Activated T-cell treated with anti-CD3 and anti-CD28 coated beads, Interleukin-2, amount 50 U/mL, for 24 hours (primary cell): ENCODE measurements at regions not wholly inside any gene's neighbourhood (a gene's known extent, or its start where the extent isn't known, plus 50 kb on each side); places are given as distances from the start of the nearest gene placed in this dataset.

ENCODE experiments used
- DNase-seq: peaks from one replicate; pipeline ENCODE4 v3.0.0-alpha.2; 2020
- H3K27ac Mint-ChIP-seq: 2 replicates; pipeline ENCODE4 v1.8.0; 2020; ENCODE audit warnings: mild to moderate bottlenecking, mixed read lengths
- H3K27me3 Mint-ChIP-seq: 2 replicates; pipeline ENCODE4 v1.8.0; 2020; ENCODE audit warnings: mixed read lengths
- H3K36me3 Mint-ChIP-seq: 2 replicates; pipeline ENCODE4 v1.8.0; 2020; ENCODE audit warnings: low read depth, mixed read lengths
- H3K4me1 Mint-ChIP-seq: 2 replicates; pipeline ENCODE4 v1.8.0; 2020; ENCODE audit warnings: low read depth, mixed read lengths
- H3K4me3 Mint-ChIP-seq: 2 replicates; pipeline ENCODE4 v1.8.0; 2020; ENCODE audit warnings: mild to moderate bottlenecking, moderate library complexity, mixed read lengths
- H3K9me3 Mint-ChIP-seq: 2 replicates; pipeline ENCODE4 v1.8.0; 2020; ENCODE audit warnings: mixed read lengths

DNA sequence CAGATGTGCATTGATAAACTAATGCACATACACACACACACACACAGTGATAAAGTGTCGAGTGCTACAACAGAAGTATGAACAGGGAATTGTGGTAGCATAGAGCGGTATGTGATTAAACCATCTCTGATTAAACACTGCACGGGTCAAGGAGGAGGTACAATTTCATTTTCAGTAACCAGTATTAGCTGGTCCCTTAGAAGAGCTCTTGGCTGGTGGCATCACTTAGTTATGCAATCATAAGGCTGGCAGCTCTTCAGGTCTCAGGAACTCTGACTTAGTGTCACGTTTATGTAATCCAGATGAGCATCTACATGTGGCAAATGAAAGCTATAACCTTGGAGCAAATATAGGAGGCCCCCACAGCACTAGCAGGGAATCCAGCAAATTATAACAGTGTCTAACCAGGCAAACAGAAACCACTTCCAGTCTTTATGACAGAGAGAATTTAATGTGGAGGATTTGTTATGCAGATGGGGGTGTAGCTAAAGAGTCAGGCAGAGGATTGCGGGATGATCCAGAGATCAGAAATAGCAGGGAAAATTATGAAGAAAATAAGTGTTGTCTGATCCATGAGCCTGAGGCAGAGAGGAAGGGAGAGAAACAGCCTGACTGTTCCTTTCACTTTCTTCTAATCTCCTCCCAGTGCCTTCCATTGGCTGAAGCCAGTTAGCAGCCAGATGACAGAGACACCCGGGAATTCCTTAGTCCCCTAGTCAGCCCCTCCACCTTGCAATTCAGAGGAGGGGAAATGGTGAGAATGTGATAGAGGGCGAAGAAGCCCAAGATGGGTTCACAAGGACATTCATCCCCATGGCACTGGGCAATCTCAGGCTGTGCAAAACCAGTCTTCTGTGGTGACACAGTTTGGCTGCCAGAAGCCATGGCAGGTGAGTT is 533.1 kb upstream of the TENM4 start:
- Mint-ChIP-seq H3K27ac (no peak overlapping the region), H3K4me1 (no peaks in the 10 kb centered on the region), H3K9me3 (peaks cover 5% of the 10 kb centered on the region), H3K27me3 (no peaks in the 10 kb centered on the region), H3K4me3 (no peak overlapping the region), H3K36me3 (no peaks in the 10 kb centered on the region)
- DNase-seq: no peak

DNA sequence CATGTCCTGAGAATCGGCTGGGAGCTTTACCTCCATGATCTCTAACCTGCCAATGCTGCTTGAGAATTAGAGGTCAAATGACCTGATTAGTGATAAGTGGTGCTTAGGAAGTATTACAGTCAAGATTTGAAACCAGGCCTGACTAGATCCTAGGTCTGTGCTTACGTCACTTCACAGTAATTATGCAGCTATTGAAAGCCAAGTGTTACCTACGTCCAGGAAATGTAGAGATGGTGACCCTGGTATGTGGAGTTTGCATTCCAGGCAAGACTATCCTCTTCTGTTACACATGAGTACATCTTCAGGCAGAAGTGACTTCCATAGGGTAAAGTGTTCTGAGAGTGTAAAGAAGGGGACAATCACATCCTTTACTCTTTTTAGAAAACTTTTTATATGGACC is 530.4 kb upstream of the TENM4 start:
- Mint-ChIP-seq H3K27me3 (no peaks in the 10 kb centered on the region), H3K36me3 (no peaks in the 10 kb centered on the region), H3K9me3 (peaks cover 5% of the 10 kb centered on the region), H3K4me3 (no peak overlapping the region), H3K4me1 (no peaks in the 10 kb centered on the region), H3K27ac (no peak overlapping the region)
- no peak for DNase-seq

DNA sequence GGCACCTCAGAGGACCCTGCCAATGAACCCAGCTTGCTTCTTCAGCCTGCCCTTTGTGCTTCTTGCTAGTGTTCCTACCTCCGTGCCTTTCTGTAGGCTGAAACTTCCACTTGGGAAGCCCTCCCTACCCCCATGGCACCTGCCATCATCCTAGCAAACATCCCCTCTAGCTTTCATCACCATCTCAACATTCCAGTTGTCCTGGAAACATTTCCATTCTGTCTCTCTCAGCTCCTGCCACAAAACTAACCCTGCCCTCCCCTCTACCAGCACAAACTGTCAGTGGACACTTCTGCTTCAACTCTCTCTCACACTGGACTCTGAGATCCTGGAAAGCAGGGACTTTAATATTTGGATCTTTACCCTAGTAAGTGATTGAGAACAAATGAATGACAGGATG is 525.8 kb upstream of the TENM4 start:
- Mint-ChIP-seq H3K9me3 (peaks cover 13% of the 10 kb centered on the region), H3K4me3 (no peak overlapping the region), H3K27ac (no peak overlapping the region), H3K27me3 (no peaks in the 10 kb centered on the region), H3K36me3 (no peaks in the 10 kb centered on the region), H3K4me1 (no peaks in the 10 kb centered on the region)
- DNase-seq: no peak

DNA sequence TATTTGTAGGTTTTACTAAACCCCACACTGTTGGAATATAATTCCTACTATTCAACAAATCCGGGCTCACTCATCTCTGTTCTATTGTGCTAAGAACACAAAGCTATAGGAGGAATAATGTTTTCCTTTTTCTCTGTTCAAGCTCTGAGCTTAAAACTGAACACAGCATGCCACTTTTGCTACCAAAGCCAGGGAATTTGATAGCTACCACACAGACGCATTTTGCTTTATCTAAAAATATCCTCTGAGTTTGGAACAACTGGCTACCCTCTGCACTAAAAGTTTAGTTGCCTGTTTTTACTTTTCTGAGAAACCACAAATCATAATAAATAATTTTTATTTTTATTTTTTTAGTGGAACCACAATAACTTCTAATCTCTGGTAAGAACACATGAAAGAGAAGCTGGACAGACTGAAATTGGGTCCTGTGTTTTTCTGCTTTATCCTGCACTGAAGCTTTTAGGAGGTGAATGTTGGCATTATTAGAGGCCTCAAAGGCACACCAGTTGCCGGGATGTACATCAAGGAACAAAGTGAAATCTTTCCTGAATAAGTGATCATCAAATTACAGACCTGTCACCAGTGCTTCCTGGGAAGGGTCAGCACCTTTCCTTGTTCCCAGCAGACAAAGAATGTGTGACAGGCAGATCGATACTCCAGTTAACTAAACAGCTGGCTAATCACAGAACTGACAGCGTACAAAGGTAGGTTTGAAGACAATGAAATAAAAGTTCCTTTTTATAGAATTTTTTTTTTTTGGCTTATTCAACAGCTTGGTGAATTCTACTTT is 523.2 kb upstream of the TENM4 start:
- Mint-ChIP-seq H3K4me1 (no peaks in the 10 kb centered on the region), H3K36me3 (no peaks in the 10 kb centered on the region), H3K27me3 (no peaks in the 10 kb centered on the region), H3K4me3 (no peak overlapping the region), H3K9me3 (peaks cover 18% of the 10 kb centered on the region), H3K27ac (no peak overlapping the region)
- no peak for DNase-seq

DNA sequence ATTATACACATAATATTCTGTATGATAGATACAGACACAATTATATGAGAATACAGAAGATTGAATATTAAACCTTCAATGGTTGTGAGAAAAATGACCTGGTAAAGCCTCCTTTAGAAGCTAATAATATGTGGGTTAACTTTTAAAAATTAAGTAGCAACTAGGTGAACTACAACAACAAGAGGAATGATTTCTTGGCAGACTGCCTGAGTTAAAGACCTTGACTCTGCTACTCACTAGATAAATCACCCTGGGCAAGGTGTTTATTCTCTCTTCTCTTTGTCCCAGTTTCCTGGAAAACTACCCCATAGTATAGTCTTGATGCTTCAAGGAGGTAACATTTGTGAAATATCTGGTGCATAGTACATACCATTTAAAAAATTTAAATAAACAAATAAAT is 519.6 kb upstream of the TENM4 start:
- Mint-ChIP-seq H3K27me3 (no peaks in the 10 kb centered on the region), H3K4me3 (no peak overlapping the region), H3K36me3 (no peaks in the 10 kb centered on the region), H3K4me1 (no peaks in the 10 kb centered on the region), H3K9me3 (peaks cover 27% of the 10 kb centered on the region), H3K27ac (no peak overlapping the region)
- DNase-seq: no peak

DNA sequence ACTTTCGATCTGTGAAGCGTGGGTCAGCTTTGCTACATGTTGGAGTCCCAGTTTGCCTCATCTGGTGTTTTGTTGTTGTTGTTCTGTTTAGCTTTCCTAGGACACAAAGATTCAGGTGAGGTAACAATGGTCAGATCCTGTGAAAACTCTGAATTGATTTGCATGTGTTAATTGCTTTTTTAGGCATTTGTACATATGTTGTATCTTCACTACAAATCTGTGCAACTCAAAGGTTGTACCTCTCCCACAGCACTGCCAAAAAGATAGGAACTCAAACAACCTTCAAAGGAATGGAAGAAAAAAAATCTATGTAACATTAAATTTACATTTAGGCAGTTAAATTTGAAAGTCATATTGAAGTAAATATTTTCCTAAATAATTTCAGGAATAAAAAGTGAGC is 518.5 kb upstream of the TENM4 start:
- no peaks in the 10 kb centered on the region for H3K27me3 Mint-ChIP-seq
- H3K27ac Mint-ChIP-seq: no peak overlapping the region
- no peaks in the 10 kb centered on the region for H3K36me3 Mint-ChIP-seq
- H3K4me3 Mint-ChIP-seq: no peak overlapping the region
- H3K9me3 Mint-ChIP-seq: peaks cover 30% of the 10 kb centered on the region
- DNase-seq: no peak
- H3K4me1 Mint-ChIP-seq: no peaks in the 10 kb centered on the region

DNA sequence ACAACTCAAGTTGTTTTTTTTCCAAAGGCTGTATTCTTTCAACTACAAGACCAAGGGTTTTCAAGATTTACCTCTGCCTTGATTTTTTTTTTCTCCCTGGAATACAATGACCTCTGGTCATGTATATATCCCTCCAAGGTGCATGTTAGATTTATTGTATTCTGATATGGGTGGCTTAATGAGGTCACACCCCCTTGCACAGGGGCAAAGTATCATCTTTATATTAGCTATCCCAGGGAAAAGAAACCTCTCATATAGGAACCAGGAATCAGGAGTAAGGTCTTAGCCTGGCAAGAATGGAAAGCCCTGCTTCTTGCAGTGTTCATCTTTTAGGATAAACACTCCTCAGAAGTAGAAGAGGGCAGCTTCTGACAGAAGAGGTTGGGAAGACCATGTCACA is 516.9 kb upstream of the TENM4 start:
- Mint-ChIP-seq H3K27ac (no peak overlapping the region), H3K4me3 (no peak overlapping the region), H3K4me1 (no peaks in the 10 kb centered on the region), H3K36me3 (no peaks in the 10 kb centered on the region), H3K27me3 (no peaks in the 10 kb centered on the region), H3K9me3 (peaks cover 28% of the 10 kb centered on the region)
- no peak for DNase-seq

DNA sequence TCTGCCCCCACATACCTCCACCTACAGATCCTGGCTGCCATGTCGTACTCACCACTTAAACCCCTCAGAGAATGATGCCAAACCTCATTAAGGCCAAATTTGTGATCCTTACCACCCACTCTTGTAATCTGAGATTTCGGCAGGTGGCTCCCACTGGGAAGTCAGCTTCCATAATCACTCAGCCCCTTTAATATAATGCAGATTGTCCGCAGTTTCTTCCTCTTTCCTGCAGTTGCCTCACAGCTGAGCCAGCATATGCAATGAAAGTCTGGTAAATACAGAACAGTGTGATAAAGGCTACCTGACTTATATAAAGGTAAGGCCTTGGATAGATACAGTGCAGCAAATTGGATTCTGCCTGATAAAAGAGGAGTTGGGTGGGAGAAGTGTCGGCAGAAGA is 515.2 kb upstream of the TENM4 start:
- Mint-ChIP-seq H3K4me3 (no peak overlapping the region), H3K36me3 (no peaks in the 10 kb centered on the region), H3K27me3 (no peaks in the 10 kb centered on the region), H3K27ac (no peak overlapping the region), H3K9me3 (peaks cover 26% of the 10 kb centered on the region), H3K4me1 (no peaks in the 10 kb centered on the region)
- no peak for DNase-seq

DNA sequence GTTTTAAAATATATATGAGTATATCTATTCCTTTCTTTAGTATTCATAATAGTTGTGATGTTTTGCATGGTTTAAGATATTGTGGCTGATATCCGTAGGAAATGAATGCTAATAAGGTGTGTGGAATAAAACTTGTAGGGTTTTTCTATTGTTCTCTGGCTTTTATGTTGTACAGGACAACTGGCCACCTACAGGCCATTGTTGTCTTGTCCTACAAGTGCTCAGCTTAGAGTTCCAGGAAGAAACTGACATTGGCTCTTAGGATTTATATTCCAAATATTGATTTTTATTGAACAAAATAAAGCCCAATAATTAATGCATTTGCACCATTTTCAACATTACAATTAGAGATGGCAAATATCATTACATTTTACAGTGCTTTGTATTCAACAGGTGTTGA is 512.8 kb upstream of the TENM4 start:
- peaks cover 17% of the 10 kb centered on the region for H3K9me3 Mint-ChIP-seq
- H3K27ac Mint-ChIP-seq: no peak overlapping the region
- H3K27me3 Mint-ChIP-seq: no peaks in the 10 kb centered on the region
- no peaks in the 10 kb centered on the region for H3K36me3 Mint-ChIP-seq
- DNase-seq: no peak
- no peaks in the 10 kb centered on the region for H3K4me1 Mint-ChIP-seq
- no peak overlapping the region for H3K4me3 Mint-ChIP-seq

DNA sequence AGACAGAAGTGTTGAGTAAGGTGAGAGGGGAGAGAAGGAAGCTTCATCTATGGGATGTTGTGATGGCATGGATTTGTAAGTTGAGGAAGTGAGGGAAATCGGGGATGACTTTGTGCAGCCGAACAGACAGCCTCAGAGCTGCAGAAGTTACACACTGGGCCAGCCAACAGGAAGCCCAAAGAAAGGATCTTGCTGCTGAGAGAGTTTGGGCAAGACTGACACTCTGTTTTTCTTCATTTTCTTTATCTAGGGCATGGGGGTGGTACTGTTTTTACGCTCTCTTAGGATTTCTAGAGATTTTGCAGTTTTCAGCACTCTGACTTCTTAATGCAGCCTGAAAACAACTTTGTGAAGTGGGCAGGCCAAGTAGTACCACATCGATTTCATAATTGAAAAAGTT is 509.9 kb upstream of the TENM4 start:
- Mint-ChIP-seq H3K4me3 (no peak overlapping the region), H3K4me1 (no peaks in the 10 kb centered on the region), H3K36me3 (no peaks in the 10 kb centered on the region), H3K9me3 (peaks cover 13% of the 10 kb centered on the region), H3K27ac (no peak overlapping the region), H3K27me3 (no peaks in the 10 kb centered on the region)
- DNase-seq: no peak

DNA sequence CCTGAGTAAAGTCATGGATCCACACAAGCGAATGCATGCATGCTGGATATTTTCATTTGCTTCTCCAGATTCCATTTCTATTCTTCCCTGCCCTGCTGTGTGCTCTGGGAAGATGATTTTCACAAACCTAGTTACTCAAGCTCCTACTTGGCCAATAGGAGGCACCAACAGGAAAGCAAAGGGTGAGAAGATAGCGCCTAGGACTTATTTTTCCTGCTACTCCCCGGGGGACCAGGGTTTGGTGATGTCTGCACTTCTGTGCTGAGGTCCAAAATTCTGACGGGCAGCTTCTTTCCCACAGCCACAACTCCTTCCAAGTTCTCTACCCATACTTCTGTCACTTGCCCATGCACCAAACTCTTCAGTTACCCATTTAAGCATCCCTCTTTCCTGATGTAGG is 509.3 kb upstream of the TENM4 start:
- no peaks in the 10 kb centered on the region for H3K4me1 Mint-ChIP-seq
- H3K27ac Mint-ChIP-seq: no peak overlapping the region
- no peak overlapping the region for H3K4me3 Mint-ChIP-seq
- peaks cover 11% of the 10 kb centered on the region for H3K9me3 Mint-ChIP-seq
- DNase-seq: no peak
- no peaks in the 10 kb centered on the region for H3K36me3 Mint-ChIP-seq
- H3K27me3 Mint-ChIP-seq: no peaks in the 10 kb centered on the region

DNA sequence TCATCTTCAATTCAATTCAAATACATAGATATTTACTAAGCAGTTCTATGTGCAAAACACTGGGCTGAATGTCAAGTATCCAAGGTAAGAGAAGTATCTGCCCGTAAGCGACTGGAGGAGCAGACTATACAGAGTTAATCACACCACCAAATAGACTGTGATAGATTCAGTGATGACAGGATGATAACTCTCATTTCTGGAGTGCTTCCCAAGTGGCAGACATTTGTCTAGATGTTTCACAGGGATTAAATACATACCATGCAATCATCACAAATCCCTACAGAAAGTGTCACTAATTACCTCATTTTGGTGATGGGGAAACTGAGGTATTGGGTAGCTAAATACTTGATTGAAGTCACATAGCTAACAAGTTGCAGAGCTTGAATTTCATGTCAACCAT is 508.7 kb upstream of the TENM4 start:
- DNase-seq: no peak
- Mint-ChIP-seq H3K27me3 (no peaks in the 10 kb centered on the region), H3K27ac (no peak overlapping the region), H3K4me3 (no peak overlapping the region), H3K9me3 (peaks cover 11% of the 10 kb centered on the region), H3K4me1 (no peaks in the 10 kb centered on the region), H3K36me3 (no peaks in the 10 kb centered on the region)

DNA sequence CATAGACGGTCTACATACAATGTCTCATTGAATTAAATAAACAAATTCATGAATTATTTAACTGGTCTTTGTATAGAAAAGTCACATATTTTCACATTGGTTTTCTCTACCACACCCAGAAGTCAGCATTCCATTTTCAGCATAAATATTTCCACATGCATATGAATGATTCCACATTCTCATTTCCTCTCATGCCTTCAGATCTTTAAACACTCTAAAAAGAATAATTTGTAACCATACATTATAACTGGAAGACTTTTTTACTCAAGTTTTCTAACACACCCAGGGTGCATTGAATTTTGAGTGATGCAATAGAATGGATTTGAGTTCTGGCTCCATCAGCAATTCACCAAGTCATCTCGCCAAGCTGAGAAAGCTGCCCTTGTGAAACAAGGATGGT is 501.8 kb upstream of the TENM4 start:
- Mint-ChIP-seq H3K27ac (no peak overlapping the region), H3K4me3 (no peak overlapping the region), H3K36me3 (no peaks in the 10 kb centered on the region), H3K4me1 (no peaks in the 10 kb centered on the region), H3K9me3 (peaks cover 3% of the 10 kb centered on the region), H3K27me3 (no peaks in the 10 kb centered on the region)
- no peak for DNase-seq

DNA sequence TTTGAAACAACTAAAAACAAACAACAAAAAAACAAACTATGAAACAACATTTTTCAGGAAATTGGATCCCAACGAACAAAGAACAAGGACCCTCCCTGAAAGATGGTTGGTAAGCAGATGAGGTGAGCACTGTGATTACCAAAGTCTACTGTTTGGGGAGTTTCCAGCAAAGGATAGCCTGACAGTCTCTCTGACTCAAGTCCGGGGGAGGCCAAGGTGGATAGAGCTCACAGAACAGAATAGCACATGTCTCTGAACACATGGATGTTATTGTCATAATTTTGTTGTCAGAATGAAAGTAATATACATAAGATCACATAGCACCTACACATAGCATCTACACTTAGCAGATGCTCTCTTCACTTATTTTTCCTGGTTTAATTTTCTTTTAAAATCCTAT is 501.3 kb upstream of the TENM4 start:
- Mint-ChIP-seq H3K4me1 (no peaks in the 10 kb centered on the region), H3K9me3 (peaks cover 3% of the 10 kb centered on the region), H3K27ac (no peak overlapping the region), H3K4me3 (no peak overlapping the region), H3K27me3 (no peaks in the 10 kb centered on the region), H3K36me3 (no peaks in the 10 kb centered on the region)
- no peak for DNase-seq

DNA sequence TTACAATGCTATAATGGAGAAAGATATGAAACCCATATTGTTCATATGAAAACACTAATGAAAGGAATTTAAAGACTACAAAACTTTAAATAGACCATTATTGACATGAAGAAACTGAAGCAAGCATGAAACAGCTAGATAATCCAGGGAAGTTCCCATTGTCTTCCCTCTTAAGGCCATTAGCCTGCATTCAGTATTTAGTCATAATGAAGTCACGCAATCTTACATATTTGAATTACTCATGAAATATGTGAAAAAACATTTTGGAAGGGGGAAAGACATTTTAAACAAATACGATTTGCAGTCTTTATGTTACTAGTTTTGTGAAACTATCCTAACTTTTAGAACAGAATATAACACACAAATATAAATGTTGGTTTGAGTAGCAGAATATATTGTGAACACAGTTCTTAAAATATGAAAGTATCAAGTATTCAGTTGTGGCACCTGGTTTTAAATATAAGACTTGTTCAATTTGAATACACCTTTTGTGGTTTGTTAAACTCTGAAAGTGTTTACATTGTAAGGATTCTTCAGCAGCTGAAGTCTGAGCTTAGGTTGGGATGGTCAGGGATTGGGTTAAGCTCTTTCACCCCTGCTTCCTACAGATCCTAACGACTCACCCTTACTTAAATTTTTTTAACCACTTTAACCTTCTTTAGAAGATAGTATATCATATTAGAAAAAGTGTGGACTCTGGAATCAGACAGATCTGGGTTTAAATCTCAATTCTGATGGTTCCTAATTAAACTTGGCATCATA is 500.3 kb upstream of the TENM4 start:
- no peak for DNase-seq
- Mint-ChIP-seq H3K27ac (no peak overlapping the region), H3K36me3 (no peaks in the 10 kb centered on the region), H3K9me3 (peaks cover 7% of the 10 kb centered on the region), H3K27me3 (no peaks in the 10 kb centered on the region), H3K4me1 (no peaks in the 10 kb centered on the region), H3K4me3 (no peak overlapping the region)
